GM18502 (cell line): ENCODE measurements at regions not wholly inside any gene's neighbourhood (a gene's known extent, or its start where the extent isn't known, plus 50 kb on each side); places are given as distances from the start of the nearest gene placed in this dataset.
"Not testable (repeated sequence)": the region's sequence is repeated elsewhere in the genome, so short reads cannot be mapped to it uniquely, and the experiment has no call there.

Source experiments
- ATAC-seq: cut with Tn5 transposase; IDR thresholded peaks from one replicate; pipeline ENCODE4 v1.9.1; 2021; ENCODE audit warnings: mild to moderate bottlenecking; ENCODE audit not compliant: unreplicated experiment, poor library complexity

- ATAC-seq: not testable (repeated sequence)
Observed at GRCh38 chr3:164401440-164401839, 676.9 kb downstream of the SI start.

- ATAC-seq: no peak
Observed at GRCh38 chr3:164397462-164397861, 680.8 kb downstream of the SI start.

- ATAC-seq: no peak
Observed at GRCh38 chr3:164393171-164393570, 685.1 kb downstream of the SI start.

GRCh38 chr3:164390046-164390445, 688.2 kb downstream of the SI start:
- ATAC-seq: no peak

- no peak for ATAC-seq
Observed at GRCh38 chr3:164387236-164387635, 691.1 kb downstream of the SI start.

GRCh38 chr3:164380156-164380555, 698.1 kb downstream of the SI start:
- no peak for ATAC-seq

- no peak for ATAC-seq
Observed at GRCh38 chr3:164377466-164377865, 700.8 kb downstream of the SI start.

GRCh38 chr3:164375995-164376394, 702.3 kb downstream of the SI start:
- ATAC-seq: no peak

GRCh38 chr3:164375538-164375937, 702.8 kb downstream of the SI start:
- no peak for ATAC-seq

GRCh38 chr3:164371681-164372080, 706.6 kb downstream of the SI start:
- no peak for ATAC-seq

- ATAC-seq: no peak
Observed at GRCh38 chr3:164370970-164371369, 707.3 kb downstream of the SI start.

GRCh38 chr3:164365242-164365641, 713.1 kb downstream of the SI start:
- no peak for ATAC-seq

GRCh38 chr3:164364111-164364510, 714.2 kb downstream of the SI start:
- ATAC-seq: no peak

GRCh38 chr3:164360738-164361406, 717.4 kb downstream of the SI start:
- no peak for ATAC-seq

GRCh38 chr3:164360078-164360578, 718.2 kb downstream of the SI start:
- no peak for ATAC-seq

- no peak for ATAC-seq
Observed at GRCh38 chr3:164352991-164353390, 725.3 kb downstream of the SI start.

- no peak for ATAC-seq
Observed at GRCh38 chr3:164351131-164351530, 727.2 kb downstream of the SI start.

- not testable (repeated sequence) for ATAC-seq
Observed at GRCh38 chr3:164342206-164342605, 736.1 kb downstream of the SI start.

GRCh38 chr3:164341086-164341485, 737.2 kb downstream of the SI start:
- ATAC-seq: no peak

GRCh38 chr3:164340273-164340672, 738.0 kb downstream of the SI start:
- ATAC-seq: no peak

- ATAC-seq: no peak
Observed at GRCh38 chr3:164332831-164333802, 745.2 kb downstream of the SI start.
